ENCODE measurements at regions not wholly inside any gene's neighbourhood (a gene's known extent, or its start where the extent isn't known, plus 50 kb on each side); places are given as distances from the start of the nearest gene placed in this dataset.

DNA sequence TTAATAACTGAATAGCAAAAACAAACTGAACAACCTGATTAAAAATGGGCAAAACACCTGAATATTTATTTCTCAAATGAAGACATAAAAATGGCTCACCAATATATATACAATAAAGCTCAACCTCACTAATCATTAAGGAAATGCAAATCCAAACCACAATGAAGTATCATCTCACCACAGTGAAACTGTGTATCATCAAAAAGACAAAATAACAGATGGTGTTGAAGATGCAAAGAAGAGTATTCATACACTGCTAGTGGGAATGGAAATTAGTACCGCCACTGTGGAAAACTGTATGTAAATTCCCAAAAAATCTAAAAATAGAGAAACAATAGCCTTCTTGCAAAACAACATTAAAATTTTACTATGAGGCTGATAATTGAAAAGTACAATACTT lies 1660.1 kb upstream of the B3GALT2 start:
- TF ChIP-seq EZH2 (IDR thresholded peaks at IDR 0.05; ENCODE audit: borderline replicate concordance, low read depth, low read length, severe bottlenecking) (no peak), CTCF (IDR thresholded peaks at IDR 0.05; ENCODE audit: extremely low read depth in 1 of 2, insufficient read depth in 1 of 2, low read depth in 1 of 2, low read length in 2 of 2) (no peak), JUN (IDR thresholded peaks at IDR 0.05; ENCODE audit: borderline replicate concordance, insufficient read depth, insufficient read length, low read depth) (no peak), MYC (IDR thresholded peaks at IDR 0.05; ENCODE audit: low read depth, low read length) (no peak), GATA2 (IDR thresholded peaks at IDR 0.05; ENCODE audit: insufficient read depth, insufficient read length, low read depth, low read length) (no peak), MAX (IDR thresholded peaks at IDR 0.05; ENCODE audit: insufficient read depth, insufficient read length) (no peak)
